MM.1S (cell line): ENCODE measurements at regions not wholly inside any gene's neighbourhood (a gene's known extent, or its start where the extent isn't known, plus 50 kb on each side); places are given as distances from the start of the nearest gene placed in this dataset.

Source experiments
- DNase-seq: peaks from one replicate; pipeline ENCODE4 v3.0.0-alpha.2; 2015
- H2AFZ ChIP-seq: fragments of 300-600 bp; sonication (generic); 2 replicates; pipeline ENCODE4 v1.6.0; 2016; ENCODE audit warnings: antibody characterized with exemption, low read length
- H3F3A ChIP-seq: fragments of 300-600 bp; sonication (generic); 2 replicates; pipeline ENCODE4 v1.6.1; 2016; ENCODE audit warnings: mild to moderate bottlenecking, antibody characterized with exemption, low read length, moderate library complexity, mixed read lengths; ENCODE audit not compliant: insufficient read depth
- H3K27ac ChIP-seq: fragments of 300-600 bp; sonication (generic); 2 replicates; pipeline ENCODE4 v1.5.1; 2016; ENCODE audit warnings: mild to moderate bottlenecking, low read length
- H3K27me3 ChIP-seq: fragments of 300-600 bp; sonication (generic); replicated peaks from 2 replicates; pipeline ENCODE4 v1.6.0; 2016; ENCODE audit warnings: low read length; ENCODE audit not compliant: insufficient read depth
- H3K36me3 ChIP-seq: fragments of 300-600 bp; sonication (generic); replicated peaks from 2 replicates; pipeline ENCODE4 v1.6.1; 2016; ENCODE audit warnings: mild to moderate bottlenecking, low read length, mixed read lengths; ENCODE audit not compliant: insufficient read depth
- H3K4me1 ChIP-seq: fragments of 300-600 bp; sonication (generic); 2 replicates; pipeline ENCODE4 v1.6.1; 2016; ENCODE audit warnings: low read length, mixed read lengths
- H3K4me2 ChIP-seq: fragments of 300-600 bp; sonication (generic); 2 replicates; pipeline ENCODE4 v1.6.0; 2016; ENCODE audit warnings: low read depth, low read length
- H3K4me3 ChIP-seq: fragments of 300-600 bp; sonication (generic); 2 replicates; pipeline ENCODE4 v1.5.1; 2016; ENCODE audit warnings: low read length, mixed read lengths
- H3K79me2 ChIP-seq: fragments of 300-600 bp; sonication (generic); 2 replicates; pipeline ENCODE4 v1.6.1; 2016; ENCODE audit warnings: mixed run types, low read length, mixed read lengths
- H3K9ac ChIP-seq: fragments of 300-600 bp; sonication (generic); 2 replicates; pipeline ENCODE4 v1.6.1; 2016; ENCODE audit warnings: low read length, mixed read lengths
- H3K9me2 ChIP-seq: fragments of 300-600 bp; sonication (generic); replicated peaks from 2 replicates; pipeline ENCODE4 v1.6.1; 2016; ENCODE audit warnings: mild to moderate bottlenecking, low read length, mixed read lengths; ENCODE audit not compliant: insufficient read depth
- H3K9me3 ChIP-seq: fragments of 300-600 bp; sonication (generic); replicated peaks from 2 replicates; pipeline ENCODE4 v1.6.1; 2016; ENCODE audit warnings: mild to moderate bottlenecking, low read length, mixed read lengths; ENCODE audit not compliant: insufficient read depth
- H4K20me1 ChIP-seq: fragments of 300-600 bp; sonication (generic); 2 replicates; pipeline ENCODE4 v1.6.1; 2016; ENCODE audit warnings: mild to moderate bottlenecking, low read length, moderate library complexity, mixed read lengths; ENCODE audit not compliant: insufficient read depth
- EZH2 ChIP-seq: fragments of 300-600 bp; sonication (generic); optimal IDR thresholded peaks from 2 replicates; pipeline ENCODE3; 2017; ENCODE audit warnings: low read depth, mild to moderate bottlenecking, antibody characterized with exemption, low read length, mixed read lengths
- EZH2phosphoT487 ChIP-seq: fragments of 300-600 bp; sonication (generic); IDR thresholded peaks from 2 replicates; pipeline ENCODE4 v1.6.1; 2018; ENCODE audit warnings: antibody characterized with exemption, low read length
- TF ChIP-seq, protein P1 (sequence below): fragments of 300-600 bp; sonication (generic); IDR thresholded peaks from 2 replicates; pipeline ENCODE4 v1.5.1; 2016; ENCODE audit warnings: antibody characterized with exemption, low read length, mixed read lengths

- Histone ChIP-seq H3K9me2 (no peaks in the 10 kb centered on the region), H3K36me3 (no peaks in the 10 kb centered on the region), H3K4me3 (no peak overlapping the region), H2AFZ (no peak overlapping the region), H3K9ac (no peak overlapping the region), H3K27me3 (no peaks in the 10 kb centered on the region), H3K27ac (no peak overlapping the region), H3K4me2 (no peak overlapping the region), H3F3A (no peaks in the 10 kb centered on the region), H3K9me3 (no peaks in the 10 kb centered on the region), H4K20me1 (no peaks in the 10 kb centered on the region), H3K79me2 (no peaks in the 10 kb centered on the region), H3K4me1 (no peaks in the 10 kb centered on the region)
- DNase-seq = no peak
- TF ChIP-seq EZH2phosphoT487 = no peak
- TF ChIP-seq EZH2 = no peak
Measured at GRCh38 chr2:147025646-147026585, 818.9 kb upstream of the ACVR2A start.

DNA sequence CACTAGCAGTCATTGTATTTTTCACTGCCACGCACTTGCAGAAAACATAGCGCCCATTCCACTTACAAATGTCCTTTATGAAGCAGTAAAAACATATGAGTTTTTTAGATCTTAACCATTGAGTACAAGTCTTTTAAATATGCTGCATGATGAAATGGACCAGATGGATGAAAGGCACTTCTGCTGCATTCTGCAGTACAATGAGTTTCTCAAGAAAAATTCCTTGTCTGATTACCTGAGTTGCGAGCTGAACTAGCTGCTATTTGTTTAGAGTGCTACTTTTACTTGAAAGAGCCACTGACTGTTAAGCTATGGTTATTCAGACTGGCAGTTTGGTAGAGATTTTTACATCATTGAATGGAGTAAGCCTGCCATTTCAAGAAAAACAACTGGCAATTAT is 825.5 kb upstream of the ACVR2A start:
- Histone ChIP-seq H3K4me2 (no peak overlapping the region), H3K9me2 (no peaks in the 10 kb centered on the region), H4K20me1 (no peaks in the 10 kb centered on the region), H3F3A (no peaks in the 10 kb centered on the region), H3K79me2 (no peaks in the 10 kb centered on the region), H3K27me3 (no peaks in the 10 kb centered on the region), H3K27ac (no peak overlapping the region), H3K9ac (no peak overlapping the region), H3K4me3 (no peak overlapping the region), H3K36me3 (no peaks in the 10 kb centered on the region), H3K4me1 (no peaks in the 10 kb centered on the region), H3K9me3 (no peaks in the 10 kb centered on the region), H2AFZ (no peak overlapping the region)
- no peak for DNase-seq
- TF ChIP-seq, protein P1, sequence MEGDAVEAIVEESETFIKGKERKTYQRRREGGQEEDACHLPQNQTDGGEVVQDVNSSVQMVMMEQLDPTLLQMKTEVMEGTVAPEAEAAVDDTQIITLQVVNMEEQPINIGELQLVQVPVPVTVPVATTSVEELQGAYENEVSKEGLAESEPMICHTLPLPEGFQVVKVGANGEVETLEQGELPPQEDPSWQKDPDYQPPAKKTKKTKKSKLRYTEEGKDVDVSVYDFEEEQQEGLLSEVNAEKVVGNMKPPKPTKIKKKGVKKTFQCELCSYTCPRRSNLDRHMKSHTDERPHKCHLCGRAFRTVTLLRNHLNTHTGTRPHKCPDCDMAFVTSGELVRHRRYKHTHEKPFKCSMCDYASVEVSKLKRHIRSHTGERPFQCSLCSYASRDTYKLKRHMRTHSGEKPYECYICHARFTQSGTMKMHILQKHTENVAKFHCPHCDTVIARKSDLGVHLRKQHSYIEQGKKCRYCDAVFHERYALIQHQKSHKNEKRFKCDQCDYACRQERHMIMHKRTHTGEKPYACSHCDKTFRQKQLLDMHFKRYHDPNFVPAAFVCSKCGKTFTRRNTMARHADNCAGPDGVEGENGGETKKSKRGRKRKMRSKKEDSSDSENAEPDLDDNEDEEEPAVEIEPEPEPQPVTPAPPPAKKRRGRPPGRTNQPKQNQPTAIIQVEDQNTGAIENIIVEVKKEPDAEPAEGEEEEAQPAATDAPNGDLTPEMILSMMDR = no peak

DNA sequence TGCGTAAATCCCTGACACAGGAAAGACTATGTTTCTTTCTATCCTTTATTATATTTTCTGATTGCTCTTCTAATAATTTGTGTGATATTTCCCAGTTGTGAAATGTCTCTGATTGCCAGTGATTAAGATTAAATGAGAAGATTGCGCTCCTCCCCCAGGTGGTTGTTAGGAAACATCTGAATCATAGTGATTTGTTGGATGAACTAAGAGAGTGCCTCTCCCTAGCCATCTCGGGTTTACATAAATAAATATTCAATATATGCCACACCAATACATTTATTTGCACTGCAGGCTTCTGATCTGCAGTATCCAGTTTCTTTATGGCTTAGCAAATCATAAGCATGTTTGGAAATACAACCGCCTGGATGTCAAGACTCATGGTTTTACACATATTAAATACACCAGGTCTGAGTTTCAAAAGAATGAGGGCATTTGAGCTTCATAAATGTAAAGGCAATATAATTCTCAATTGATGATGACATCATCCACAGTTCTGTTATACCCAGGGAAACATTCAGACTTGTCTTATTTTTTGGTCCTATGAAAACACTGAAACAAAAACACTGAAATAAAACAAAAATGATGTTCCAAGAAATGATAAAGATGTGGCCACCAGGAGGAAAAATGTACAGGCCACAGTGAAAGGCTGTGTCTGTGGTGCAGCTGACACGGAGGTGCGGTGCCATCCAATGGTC is 826.7 kb upstream of the ACVR2A start:
- TF ChIP-seq, protein P1 = no peak
- TF ChIP-seq EZH2 (no peak), EZH2phosphoT487 (no peak)
- Histone ChIP-seq H3K9ac (no peak overlapping the region), H2AFZ (no peak overlapping the region), H3K4me2 (no peak overlapping the region), H3K4me1 (no peaks in the 10 kb centered on the region), H3K36me3 (no peaks in the 10 kb centered on the region), H4K20me1 (no peaks in the 10 kb centered on the region), H3K4me3 (no peak overlapping the region), H3K27me3 (no peaks in the 10 kb centered on the region), H3K9me2 (no peaks in the 10 kb centered on the region), H3F3A (no peaks in the 10 kb centered on the region), H3K27ac (no peak overlapping the region), H3K79me2 (no peaks in the 10 kb centered on the region), H3K9me3 (no peaks in the 10 kb centered on the region)
- DNase-seq = no peak

DNA sequence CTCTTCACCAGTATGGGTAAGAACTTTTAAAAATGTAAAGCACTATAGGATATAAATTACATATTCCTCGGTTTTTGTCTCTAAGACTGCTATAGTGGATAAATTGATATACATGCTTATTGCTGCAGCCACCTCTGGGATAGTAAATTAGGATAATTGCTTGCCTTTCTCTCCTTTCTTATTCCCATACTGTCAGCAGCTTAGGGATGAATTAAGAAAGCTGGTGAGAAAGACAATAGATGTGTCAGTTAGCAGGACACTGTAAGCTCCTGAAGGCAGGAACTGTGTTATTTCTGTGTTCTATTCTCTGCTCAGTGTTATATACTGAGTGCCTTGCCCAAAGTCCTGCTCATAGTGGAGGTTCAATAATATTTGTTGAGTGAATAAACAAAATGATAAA is 828.6 kb upstream of the ACVR2A start:
- H3K27me3 ChIP-seq = no peaks in the 10 kb centered on the region

More for the DNA sequence above, 828.6 kb upstream of the ACVR2A start:
- no peak overlapping the region for H2AFZ ChIP-seq
- H3K9me3 ChIP-seq = no peaks in the 10 kb centered on the region
- no peaks in the 10 kb centered on the region for H3K4me1 ChIP-seq
- no peaks in the 10 kb centered on the region for H3K9me2 ChIP-seq
- no peak overlapping the region for H3K4me3 ChIP-seq
- H3K27ac ChIP-seq = no peak overlapping the region
- H3F3A ChIP-seq = no peaks in the 10 kb centered on the region
- no peak overlapping the region for H3K9ac ChIP-seq
- DNase-seq = no peak
- H3K4me2 ChIP-seq = no peak overlapping the region
- TF ChIP-seq EZH2 (no peak), EZH2phosphoT487 (no peak)
- no peaks in the 10 kb centered on the region for H3K79me2 ChIP-seq
- H3K36me3 ChIP-seq = no peaks in the 10 kb centered on the region
- no peaks in the 10 kb centered on the region for H4K20me1 ChIP-seq
